ENCODE measurements at regions not wholly inside any gene's neighbourhood (a gene's known extent, or its start where the extent isn't known, plus 50 kb on each side); places are given as distances from the start of the nearest gene placed in this dataset.

GRCh38 chr18:63046375-63046774 is 273.2 kb downstream of the BCL2 start (continued):
- TF ChIP-seq ZNF462 (CRISPR knock-in tag; IDR thresholded peaks at IDR 0.05) (no peak), NANOG (IDR thresholded peaks at IDR 0.05; ENCODE audit: borderline replicate concordance) (no peak), CREB1 (CRISPR knock-in tag; IDR thresholded peaks at IDR 0.05; ENCODE audit: low read depth) (no peak)

- H4K20me1 ChIP-seq (replicated peaks; ENCODE audit: insufficient read depth), result no peaks in the 10 kb centered on the region
- no peaks in the 10 kb centered on the region for H3K36me3 Mint-ChIP-seq (ENCODE audit: low read depth)
- peaks cover 1% of the 10 kb centered on the region for H3K27me3 Mint-ChIP-seq (ENCODE audit: insufficient read depth, low read depth, poor library complexity)
- no peak overlapping the region for H3K4me3 Mint-ChIP-seq
- DNase-seq (ENCODE audit: low spot score) (no peak), ATAC-seq (no peak)
- H3K36me3 ChIP-seq (ENCODE audit: insufficient read depth), result no peaks in the 10 kb centered on the region
- H3K79me2 ChIP-seq (replicated peaks; ENCODE audit: insufficient read depth), result no peaks in the 10 kb centered on the region
- no peaks in the 10 kb centered on the region for H3K27me3 ChIP-seq (ENCODE audit: insufficient read depth)
- no peaks in the 10 kb centered on the region; the same call in 2 of the 3 replicates for H3K9me3 Mint-ChIP-seq
- H3K4me1 Mint-ChIP-seq, result peaks cover 6% of the 10 kb centered on the region; the same call in 2 of the 3 replicates
- H3K27ac Mint-ChIP-seq, result no peak overlapping the region
- H3K9me2 ChIP-seq (ENCODE audit: insufficient read depth), result no peaks in the 10 kb centered on the region
- H3K4me2 ChIP-seq, result no peak overlapping the region
- H3K4me1 ChIP-seq (ENCODE audit: insufficient read depth), result no peaks in the 10 kb centered on the region
- H3F3A ChIP-seq (replicated peaks; ENCODE audit: low read depth), result no peaks in the 10 kb centered on the region
- H3K4me3 ChIP-seq, result no peak overlapping the region
- H3K27ac ChIP-seq (ENCODE audit: low read depth), result no peak overlapping the region
- H2AFZ ChIP-seq, result no peak overlapping the region
- no peak for TF ChIP-seq NANOG (IDR thresholded peaks at IDR 0.05; ENCODE audit: borderline replicate concordance)
- TF ChIP-seq EZH2 (IDR thresholded peaks at IDR 0.05; ENCODE audit: low read depth, unreplicated experiment), result no peak
- TF ChIP-seq CTCF (conservative IDR thresholded peaks at IDR 0.05; ENCODE audit: low read depth in 2 of 2), result no peak
- no peak for TF ChIP-seq EZH2phosphoT487 (IDR thresholded peaks at IDR 0.05; ENCODE audit: unreplicated experiment)
- TF ChIP-seq STAT1 (IDR thresholded peaks at IDR 0.05; ENCODE audit: unreplicated experiment), result no peak
- TF ChIP-seq ZNF462 (CRISPR knock-in tag; IDR thresholded peaks at IDR 0.05), result no peak
- no peak for TF ChIP-seq JUNB (IDR thresholded peaks at IDR 0.05; ENCODE audit: unreplicated experiment)
- no peak for TF ChIP-seq ZNF114 (CRISPR knock-in tag; IDR thresholded peaks at IDR 0.05)
Measured at GRCh38 chr18:63043516-63043915, 276.1 kb downstream of the BCL2 start.
